HepG2 (cell line): ENCODE measurements at regions not wholly inside any gene's neighbourhood (a gene's known extent, or its start where the extent isn't known, plus 50 kb on each side); places are given as distances from the start of the nearest gene placed in this dataset.

Source experiments
- AHR ChIP-seq: IDR thresholded peaks from 2 replicates; pipeline ENCODE4 v1.6.1; 2018; ENCODE audit warnings: missing genetic modification reagents, missing compliant biosample characterization
- KMT2A ChIP-seq: sonication (generic); formaldehyde crosslinking; IDR thresholded peaks from 2 replicates; pipeline ENCODE4 v1.4.0; 2020; ENCODE audit warnings: missing genetic modification reagents
- NFKBIZ ChIP-seq: IDR thresholded peaks from 2 replicates; pipeline ENCODE4 v1.6.1; 2018; ENCODE audit warnings: missing genetic modification reagents, missing compliant biosample characterization
- TRIM24 ChIP-seq: sonication (generic); formaldehyde crosslinking; IDR thresholded peaks from 2 replicates; pipeline ENCODE4 v1.8.0; 2022; ENCODE audit warnings: mild to moderate bottlenecking, missing genetic modification reagents
- TF ChIP-seq, protein P1 (sequence below): sonication (generic); formaldehyde crosslinking; IDR thresholded peaks from 2 replicates; pipeline ENCODE4 v1.5.1; 2020; ENCODE audit warnings: mild to moderate bottlenecking, missing genetic modification reagents, moderate library complexity
- TF ChIP-seq, protein P2 (sequence below), 2 experiments: sonication (generic) in 1 of 2; formaldehyde crosslinking in 1 of 2; IDR thresholded peaks; 2 replicates each; pipeline versions ENCODE4 v1.5.1 to v1.6.1; 2011 to 2020; ENCODE audit warnings: borderline replicate concordance in 1 of 2, low read depth in 1 of 2, low read length in 1 of 2, mild to moderate bottlenecking in 1 of 2, missing genetic modification reagents in 1 of 2, moderate library complexity in 1 of 2

DNA sequence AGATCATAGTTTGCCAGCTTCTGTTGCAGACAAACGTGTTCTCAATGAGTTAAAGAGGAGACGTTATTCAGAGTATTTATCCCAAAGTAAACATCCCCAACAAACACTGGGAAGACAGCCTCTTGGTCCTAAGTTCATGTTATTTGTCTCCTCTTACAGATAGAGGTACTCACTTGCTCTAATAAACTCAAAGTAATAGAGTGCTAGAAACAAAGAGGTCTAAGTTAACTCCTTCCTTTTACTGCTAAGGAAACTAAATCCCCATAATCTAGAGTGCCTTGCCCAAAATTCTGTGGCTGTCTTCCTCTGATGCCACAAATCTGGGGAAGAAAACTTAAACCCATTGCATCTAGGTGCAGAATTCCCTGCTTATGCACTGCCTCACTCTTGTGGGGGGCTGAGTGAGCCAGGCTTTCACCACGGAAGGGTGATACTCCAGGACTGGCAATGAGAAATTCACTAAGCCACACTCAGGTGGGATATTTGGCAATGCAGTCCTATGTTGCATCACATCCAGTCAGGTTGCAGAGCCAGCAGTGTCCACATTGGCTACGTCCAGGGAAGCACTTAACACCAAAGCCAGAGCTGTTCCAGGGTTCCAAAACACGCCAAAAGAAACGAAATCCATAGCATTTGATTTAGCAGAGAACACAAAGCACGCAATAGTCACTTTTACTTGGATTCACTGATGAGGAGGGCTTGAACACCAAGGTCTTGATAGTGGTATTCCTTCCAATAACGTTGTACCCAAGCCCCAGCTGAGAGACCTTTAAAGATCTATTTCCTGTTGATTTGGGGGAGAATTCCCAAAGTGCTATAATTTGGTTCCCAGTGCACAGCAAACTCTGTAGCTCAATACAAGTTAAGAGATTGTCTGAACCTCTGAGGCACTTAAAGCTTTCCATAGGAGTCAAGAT, 81.0 kb upstream of the FOXQ1 start (continued):
- TF ChIP-seq, protein P1, sequence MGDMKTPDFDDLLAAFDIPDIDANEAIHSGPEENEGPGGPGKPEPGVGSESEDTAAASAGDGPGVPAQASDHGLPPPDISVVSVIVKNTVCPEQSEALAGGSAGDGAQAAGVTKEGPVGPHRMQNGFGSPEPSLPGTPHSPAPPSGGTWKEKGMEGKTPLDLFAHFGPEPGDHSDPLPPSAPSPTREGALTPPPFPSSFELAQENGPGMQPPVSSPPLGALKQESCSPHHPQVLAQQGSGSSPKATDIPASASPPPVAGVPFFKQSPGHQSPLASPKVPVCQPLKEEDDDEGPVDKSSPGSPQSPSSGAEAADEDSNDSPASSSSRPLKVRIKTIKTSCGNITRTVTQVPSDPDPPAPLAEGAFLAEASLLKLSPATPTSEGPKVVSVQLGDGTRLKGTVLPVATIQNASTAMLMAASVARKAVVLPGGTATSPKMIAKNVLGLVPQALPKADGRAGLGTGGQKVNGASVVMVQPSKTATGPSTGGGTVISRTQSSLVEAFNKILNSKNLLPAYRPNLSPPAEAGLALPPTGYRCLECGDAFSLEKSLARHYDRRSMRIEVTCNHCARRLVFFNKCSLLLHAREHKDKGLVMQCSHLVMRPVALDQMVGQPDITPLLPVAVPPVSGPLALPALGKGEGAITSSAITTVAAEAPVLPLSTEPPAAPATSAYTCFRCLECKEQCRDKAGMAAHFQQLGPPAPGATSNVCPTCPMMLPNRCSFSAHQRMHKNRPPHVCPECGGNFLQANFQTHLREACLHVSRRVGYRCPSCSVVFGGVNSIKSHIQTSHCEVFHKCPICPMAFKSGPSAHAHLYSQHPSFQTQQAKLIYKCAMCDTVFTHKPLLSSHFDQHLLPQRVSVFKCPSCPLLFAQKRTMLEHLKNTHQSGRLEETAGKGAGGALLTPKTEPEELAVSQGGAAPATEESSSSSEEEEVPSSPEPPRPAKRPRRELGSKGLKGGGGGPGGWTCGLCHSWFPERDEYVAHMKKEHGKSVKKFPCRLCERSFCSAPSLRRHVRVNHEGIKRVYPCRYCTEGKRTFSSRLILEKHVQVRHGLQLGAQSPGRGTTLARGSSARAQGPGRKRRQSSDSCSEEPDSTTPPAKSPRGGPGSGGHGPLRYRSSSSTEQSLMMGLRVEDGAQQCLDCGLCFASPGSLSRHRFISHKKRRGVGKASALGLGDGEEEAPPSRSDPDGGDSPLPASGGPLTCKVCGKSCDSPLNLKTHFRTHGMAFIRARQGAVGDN (CRISPR knock-in tag), result peak; percentile 27; the same call in 1 of the 2 replicates
- TF ChIP-seq TRIM24 (CRISPR knock-in tag), result no peak
- TF ChIP-seq, protein P2, sequence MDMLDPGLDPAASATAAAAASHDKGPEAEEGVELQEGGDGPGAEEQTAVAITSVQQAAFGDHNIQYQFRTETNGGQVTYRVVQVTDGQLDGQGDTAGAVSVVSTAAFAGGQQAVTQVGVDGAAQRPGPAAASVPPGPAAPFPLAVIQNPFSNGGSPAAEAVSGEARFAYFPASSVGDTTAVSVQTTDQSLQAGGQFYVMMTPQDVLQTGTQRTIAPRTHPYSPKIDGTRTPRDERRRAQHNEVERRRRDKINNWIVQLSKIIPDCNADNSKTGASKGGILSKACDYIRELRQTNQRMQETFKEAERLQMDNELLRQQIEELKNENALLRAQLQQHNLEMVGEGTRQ (IDR thresholded peaks at IDR 0.05; ENCODE audit: low read depth, low read length), result no peak
- TF ChIP-seq, protein P2 (CRISPR knock-in tag; IDR thresholded peaks at IDR 0.05; ENCODE audit: borderline replicate concordance), result no peak
- TF ChIP-seq NFKBIZ (CRISPR knock-in tag), result 0 out of 2 replicates have a peak, but pooled peaks have one; percentile 71
- no peak; the same call in 1 of the 2 replicates for TF ChIP-seq KMT2A (CRISPR knock-in tag)
- TF ChIP-seq AHR (CRISPR knock-in tag), result peak; percentile 90
